CD4-positive, alpha-beta T cell treated with Interleukin-4 for 4 hours (primary cell): ENCODE measurements at regions not wholly inside any gene's neighbourhood (a gene's known extent, or its start where the extent isn't known, plus 50 kb on each side); places are given as distances from the start of the nearest gene placed in this dataset.
"Not testable (repeated sequence)": the region's sequence is repeated elsewhere in the genome, so short reads cannot be mapped to it uniquely, and the experiment has no call there.

Experiments used
- DNase-seq: peaks from one replicate; pipeline ENCODE4 v3.0.0-alpha.2; 2020

DNA sequence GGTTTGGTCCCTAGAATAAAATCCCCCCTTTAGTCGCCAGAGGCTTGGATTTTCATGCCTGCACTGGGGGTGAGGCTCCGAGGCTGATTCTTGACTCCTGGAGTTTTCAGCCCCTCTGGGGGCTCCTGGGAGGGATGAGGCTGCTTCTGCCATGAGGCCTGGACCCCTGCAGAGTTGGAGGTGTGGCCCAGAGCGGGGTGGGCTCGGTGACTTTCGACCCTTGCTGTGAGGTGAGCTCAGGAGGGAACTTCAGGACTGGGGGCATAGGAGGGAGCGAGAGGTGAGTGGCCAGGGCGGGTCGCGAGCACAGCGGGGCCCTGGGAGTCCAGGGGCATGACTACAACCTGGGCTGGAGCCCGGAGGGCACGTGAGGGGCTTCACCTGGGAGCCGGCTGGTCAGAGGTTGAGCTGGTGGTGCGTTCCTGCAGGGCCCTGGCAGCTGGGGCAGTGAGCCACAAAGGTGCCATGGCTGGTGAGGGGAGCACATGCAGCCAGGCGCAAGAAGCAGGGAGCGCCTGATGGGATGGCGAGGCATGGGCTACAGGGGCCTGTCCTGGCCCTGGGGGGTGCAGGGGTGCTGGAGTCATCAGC lies 168.2 kb downstream of the KIF26A start:
- no peak for DNase-seq

DNA sequence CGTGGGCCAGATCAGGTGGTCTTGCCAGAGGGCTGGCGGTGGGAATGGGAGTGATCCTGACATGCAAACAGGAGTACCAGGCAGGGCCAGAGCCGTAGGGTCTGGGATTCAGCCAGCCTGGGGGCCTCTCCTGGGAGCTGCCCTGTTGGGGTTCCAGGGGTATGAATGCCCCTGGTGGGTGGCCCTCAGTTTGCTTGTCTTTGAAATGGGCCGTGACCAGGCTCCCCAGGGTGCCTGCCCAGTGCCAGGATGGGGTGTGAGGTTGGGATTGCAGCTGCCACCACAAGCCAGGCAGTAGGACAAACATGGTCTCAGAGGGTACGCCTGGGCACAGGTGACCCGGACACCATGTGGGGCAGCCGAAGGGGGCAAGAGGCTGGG lies 168.8 kb downstream of the KIF26A start:
- DNase-seq = no peak

DNA sequence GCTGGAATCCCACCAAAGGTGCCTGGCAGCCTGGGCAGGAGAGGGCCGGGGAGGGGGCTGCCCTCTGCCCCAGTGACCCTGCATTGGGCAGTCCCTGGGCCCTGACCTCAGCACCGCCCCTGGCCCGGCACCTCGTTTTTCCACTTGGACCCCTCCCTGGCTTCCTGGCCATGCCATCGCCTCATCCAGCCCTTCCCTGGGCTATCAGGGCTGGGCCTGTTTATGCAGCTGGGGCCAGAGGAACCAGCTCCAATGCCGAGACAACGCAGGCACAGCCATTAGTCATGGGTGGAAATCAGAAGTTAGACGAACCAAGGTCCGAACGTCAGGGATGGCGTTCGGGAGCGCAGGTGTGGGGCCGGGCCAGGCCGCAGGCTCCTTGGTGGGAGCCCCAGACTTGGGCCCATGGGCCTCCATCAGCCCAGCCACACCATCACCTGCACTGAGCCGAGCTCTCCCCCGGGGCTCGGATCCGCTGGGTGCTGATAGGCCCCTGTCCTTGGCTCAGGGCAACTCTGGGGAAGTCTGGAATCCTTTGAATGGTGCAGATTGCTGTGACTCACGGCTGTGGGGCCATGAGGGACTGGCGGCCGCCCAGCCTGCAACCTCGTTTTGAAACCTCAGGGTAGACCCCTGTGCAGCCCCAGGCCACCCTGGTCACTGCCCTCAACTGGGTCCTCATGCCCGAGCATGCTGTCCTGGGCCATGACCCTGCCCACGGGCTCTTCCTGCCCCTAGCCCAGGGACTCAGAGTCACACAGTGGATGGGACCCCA lies 169.4 kb downstream of the KIF26A start:
- no peak for DNase-seq

DNA sequence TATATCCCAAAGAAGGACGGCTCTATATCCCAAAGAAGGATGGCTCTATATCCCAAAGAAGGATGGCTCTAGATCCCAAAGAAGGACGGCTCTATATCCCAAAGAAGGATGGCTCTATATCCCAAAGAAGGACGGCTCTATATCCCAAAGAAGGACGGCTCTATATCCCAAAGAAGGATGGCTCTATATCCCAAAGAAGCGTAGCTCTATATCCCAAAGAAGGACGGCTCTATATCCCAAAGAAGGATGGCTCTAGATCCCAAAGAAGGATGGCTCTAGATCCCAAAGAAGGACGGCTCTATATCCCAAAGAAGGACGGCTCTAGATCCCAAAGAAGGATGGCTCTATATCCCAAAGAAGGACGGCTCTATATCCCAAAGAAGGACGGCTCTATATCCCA lies 170.1 kb downstream of the KIF26A start:
- DNase-seq = not testable (repeated sequence)

DNA sequence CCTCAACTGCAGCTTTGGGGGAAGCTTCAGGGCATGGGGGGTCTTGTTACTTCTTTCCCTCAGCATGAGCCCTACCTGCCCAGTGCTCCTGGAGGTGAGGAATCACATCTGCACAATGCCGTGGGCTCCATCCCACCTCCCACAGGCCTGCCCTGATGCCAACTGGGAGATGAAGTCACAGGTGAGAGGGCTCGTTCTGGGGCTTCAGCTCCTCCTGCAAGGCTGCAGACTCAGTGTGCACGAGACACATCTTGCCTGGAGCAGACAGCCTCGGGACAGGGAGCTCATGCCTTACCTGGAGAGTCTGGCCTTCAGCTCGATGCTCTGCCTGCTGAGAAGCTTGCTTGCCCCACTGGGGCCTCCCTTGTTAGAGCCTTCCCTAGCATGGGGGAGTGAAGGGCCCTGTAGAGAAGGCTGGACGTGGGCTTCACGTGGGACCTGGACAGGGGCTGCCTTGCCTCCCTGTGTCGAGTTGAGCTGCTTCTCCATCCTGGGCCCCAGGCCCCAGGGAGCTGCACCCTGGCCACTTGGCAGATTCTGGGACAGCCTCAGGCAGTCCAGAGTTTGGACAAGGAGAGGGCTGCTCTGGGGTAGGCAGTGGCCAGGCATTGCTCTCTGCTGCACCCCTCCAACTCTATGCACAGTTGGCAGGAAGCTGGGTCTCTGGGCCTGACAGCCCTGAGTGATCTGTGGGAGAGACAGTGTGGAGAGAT lies 171.4 kb downstream of the KIF26A start:
- DNase-seq = no peak

DNA sequence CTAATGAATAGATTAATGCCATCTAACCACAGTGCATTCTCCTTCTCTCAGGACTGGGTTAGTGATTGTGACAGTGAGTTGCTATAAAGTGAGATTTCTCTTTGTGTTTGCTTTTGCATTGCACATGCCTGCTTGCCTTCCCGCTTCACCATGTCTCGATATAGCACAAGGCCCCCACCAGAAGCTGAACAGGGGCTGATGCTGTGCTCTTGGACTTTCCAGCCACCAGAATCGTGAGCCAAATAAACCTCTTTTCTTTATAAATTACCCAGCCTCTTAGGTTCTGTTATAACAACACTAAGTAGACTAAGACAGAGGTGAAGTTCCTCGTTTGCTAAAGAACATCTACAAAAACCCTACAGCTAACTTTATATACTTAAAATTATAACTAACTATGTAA lies 173.0 kb downstream of the KIF26A start:
- DNase-seq = no peak

DNA sequence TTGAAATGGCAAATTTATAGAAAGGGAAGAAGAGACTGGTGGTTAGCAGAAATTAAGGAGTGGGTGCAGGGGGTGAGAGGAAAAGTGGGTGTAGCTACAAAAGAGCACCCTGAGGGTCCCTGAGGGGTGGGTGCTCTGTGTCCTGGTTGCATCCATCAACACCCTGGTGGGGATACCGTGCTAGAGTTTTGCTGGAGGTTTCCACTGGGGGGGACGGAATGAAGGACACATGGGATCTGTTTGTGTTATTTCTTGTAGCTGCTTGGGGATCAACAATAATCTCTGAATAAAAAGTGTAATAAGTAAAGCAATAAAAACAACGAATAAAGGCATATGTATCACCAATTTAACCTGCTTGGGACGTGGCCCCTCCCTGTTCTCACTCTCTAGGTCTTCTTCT lies 175.3 kb downstream of the KIF26A start:
- DNase-seq = no peak

DNA sequence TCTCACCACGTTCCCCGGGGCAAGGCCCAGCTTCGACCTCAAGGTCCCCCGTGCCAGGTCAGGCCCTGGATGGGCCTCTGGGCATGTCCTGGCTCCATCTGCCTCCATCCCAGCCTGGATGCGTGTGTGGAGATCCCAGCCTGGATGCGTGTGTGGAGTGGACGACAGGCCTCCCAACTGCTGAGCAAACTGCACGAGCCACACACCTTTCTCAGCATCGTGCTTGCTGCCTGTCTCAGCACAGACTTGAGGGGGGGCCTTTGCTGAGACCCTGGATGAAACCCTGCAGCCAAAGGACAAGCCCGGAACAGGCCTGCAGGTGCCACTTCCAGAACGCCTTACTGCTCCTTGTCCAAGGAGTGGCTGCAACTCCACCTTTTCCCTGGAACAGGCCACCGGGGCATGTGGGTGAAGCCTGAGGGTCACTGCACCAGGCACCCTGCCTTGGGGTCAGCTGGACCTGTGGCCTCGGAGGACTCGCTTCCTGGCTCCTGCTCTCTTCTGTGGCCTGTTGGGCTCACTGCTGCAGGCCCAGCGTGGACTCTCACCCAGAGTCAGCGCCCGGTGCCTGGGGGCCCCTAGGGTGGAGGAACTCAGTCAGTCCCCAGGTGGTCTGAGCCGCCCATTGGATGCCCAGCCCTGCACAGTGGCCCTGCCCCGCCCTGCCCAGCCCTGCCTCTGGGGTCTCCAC lies 176.0 kb downstream of the KIF26A start:
- no peak for DNase-seq

DNA sequence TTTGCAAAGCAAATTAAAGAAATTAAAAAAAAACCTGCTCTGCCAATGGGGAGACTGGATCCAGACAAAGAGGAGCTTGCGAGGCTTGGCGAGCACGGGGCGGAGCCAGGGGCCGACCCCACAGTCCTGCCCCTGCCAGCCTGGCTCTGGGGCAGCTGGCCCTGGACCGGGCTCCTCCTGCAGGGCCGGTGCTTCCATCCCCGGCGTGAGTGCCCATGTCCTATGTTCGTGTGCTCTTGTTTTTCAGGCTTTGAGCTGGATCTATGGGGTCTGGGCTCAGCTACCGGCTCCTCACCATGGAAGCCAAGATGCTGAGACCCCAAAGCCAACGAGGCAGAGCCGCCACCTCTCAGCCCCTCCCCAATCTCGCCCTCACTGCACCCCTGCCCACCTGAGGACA lies 176.8 kb downstream of the KIF26A start:
- no peak for DNase-seq

DNA sequence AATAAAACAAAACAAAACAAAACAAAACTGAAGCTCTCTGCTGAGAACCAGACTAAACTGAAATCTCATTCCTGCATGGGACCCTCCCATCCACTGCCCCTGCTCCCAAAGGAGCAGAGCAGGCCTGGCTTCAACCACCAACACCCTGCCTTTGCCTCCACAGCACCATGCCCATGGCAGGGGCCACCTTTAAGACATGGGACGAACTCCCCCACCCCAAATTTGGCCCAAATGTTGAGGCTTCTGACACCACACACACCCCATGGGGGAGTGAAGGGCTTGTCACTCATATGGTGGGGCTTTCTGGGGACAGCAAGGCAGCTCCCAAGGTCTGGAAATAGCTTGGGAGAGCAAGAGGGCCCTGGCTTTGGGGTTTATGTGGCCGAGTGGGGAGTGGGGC lies 177.2 kb downstream of the KIF26A start:
- DNase-seq = no peak

DNA sequence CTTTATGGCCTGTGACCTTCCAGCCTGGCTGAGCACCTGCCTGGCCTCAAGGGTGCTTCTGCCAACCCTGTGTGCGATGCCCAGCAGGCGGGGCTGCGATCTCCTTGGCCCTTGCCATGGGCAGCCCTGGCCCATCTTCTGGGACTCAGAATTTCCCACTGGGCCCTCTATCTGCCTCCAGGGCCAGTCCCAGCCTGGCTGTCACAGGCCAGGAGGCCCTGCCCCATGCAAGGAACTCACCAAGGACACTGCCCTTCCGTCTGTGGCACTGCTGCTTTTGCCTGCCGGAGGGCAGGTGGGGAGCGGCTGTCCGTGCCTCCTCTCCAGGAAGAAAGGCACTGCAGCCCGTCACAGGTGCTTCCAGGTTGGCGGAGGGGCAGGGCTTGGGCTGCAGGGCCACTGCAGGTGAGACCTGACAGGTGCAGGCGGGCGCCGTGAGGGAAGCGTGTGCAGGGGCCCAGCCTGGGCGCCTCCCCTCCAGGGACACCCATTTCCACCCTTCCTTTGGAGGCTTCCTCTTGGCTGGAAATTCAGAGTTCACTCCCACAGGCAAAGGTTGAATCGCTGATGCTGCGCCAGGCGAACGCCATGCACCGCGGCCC lies 177.8 kb downstream of the KIF26A start:
- no peak for DNase-seq

DNA sequence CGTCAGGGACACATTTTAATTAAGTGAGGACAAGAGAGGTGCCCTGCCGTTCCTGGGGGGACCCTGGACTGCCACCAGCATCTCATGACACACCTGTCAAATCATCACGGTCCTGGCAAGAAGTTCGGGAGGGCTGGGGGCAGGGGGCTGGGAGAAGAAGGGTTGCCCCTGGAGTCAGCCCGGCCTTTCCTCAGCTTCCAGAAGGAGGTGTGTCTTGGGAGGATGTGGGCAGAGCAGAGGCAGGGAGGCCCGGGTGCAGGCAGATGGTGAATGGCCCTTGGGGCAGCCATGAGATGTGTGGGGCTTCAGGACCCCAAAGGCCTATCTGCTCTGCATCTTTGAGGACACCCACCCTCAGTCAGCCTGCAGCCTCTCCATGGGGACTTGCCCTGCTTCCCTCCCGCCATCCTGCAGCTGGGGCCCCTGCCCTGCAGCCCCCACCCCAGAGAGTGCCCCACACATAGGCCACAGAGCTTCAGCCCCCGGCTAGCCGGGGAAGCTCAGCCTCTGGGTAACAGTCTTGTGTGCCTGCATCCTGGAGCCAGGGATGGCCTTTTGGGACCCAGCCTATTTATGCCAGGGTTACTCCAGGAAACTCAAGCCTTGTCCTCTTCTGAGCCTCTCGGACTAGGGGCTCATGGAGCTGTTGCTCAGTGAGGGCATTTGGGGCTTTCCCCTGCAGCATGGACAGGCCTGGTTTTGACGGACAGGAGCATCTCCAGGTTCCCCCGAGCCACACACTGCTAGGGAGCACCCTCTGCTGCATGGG lies 178.5 kb downstream of the KIF26A start:
- DNase-seq = no peak

DNA sequence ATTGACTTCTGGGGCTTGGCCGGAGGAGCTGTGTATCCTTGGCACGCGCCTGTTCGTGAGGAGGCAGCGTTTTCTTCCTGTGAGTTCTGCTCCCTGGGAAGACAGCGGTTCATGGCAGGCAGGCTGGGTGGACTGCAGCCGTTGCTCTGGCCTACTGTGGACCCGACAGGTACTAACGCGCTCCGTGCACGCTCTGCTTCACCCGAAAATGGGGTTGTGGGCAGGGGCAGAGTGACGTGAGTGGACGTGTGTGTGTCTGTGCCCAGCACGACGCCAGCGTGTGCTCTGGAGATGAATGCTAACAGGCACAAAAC lies 179.1 kb downstream of the KIF26A start:
- DNase-seq = no peak

DNA sequence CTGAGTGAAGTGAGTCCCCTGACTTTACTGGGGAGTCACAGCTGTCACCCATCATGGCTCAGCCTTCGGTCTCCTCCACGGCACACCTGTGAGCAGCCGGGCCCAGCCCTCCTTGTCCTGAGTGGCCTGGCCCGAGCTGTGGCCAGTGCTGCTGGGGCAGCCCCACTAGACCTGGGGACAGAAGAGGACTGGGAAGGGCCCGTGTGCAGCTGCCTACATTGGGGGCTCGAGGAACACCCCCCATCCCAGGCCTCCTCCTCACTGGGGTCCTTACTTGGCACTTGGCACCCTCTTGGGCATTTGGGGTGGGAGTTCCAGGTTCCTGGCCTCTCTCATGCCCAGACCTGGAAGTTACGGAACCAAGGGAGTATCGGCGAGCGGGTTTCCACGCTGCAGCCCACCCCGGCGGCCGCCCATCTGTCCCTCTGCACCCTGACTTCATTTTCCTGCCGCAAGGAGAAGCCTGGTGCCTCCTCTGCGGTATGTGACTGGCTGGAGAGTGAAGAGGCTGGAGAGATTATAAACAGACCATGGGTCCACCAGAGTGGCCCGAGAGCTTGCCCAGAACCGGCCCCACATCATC lies 179.7 kb downstream of the KIF26A start:
- no peak for DNase-seq

DNA sequence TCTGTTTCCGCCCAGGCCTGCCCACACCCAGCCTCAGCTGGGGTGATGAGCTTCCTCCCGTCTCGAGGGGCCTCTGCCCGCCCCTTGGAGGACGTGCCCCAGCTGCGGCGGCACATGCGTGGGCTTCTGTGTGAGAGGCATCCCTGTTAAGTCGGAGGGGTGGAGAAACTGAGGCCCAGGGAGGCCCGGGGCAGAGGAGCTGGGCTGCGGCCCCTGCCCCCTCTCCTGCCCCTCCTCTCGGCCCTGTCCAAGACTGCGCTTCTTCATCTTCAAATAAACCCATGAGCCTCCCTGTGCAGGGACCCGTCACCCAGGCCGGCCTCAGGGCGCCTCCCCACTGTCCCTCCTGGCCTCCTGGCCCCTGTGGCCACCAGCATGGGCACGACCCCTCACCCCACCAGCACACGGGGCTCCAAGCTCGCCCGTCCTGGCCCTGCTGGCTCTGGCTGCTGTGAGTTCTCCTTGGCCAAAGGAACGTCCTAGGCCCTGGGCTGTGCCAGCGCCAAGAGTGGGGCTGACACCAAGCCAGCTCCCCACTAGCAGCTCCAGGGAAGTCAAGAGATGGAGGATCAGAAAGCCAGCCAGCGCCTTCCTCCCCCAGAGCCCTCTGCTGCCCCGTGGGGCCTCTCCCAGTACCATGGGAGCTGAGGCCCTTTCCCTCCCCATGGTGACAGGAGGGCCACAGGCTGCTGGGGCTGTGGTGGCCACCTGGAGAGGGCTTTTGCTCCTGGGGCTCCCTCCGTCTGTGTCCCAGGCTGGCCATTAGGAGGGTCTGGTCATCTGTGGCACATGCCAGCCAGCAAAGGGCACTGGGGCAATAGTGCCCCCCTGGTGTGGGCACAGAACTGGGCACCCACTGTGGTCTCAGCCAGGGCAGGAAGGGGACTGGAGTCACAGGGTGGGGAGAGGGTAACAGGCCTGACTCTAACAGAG lies 180.4 kb downstream of the KIF26A start:
- DNase-seq = no peak

DNA sequence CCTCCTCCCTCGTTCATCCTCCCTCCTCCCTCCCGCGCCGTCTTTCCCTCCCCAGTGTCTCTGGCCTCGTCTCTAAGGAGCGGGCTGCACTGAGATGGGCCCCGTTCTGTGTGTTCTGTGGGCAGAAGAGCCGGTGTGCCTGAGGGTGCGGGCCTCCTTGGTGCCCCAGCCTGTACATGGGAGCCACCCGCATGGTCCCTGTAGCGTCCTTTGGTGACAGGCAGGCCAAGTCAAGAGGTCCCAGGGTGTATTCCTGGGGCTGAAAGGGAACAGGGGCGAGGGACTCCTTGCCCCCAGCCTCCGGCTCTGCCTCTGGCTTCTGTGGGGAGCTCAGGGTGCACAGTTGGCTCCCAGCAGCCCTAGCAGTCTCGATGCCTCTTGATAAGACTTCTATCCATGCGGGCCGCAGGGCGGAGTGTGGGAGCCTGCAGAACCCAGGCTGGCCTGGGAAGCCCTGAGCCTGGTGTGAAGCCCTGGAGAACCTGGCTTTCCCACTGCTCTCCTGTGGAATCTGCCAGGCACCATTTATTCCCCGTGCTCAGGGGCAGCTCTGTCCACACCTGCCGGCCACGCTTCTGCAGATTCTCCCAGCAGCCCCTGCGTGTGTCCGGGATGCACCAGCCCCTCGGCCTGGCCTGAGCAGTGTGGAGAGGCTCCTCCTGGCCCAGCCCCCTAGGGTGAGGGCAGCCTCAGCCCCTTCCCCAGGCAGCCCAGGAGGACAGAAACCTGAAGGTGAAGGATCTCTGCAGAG lies 181.3 kb downstream of the KIF26A start:
- no peak for DNase-seq

DNA sequence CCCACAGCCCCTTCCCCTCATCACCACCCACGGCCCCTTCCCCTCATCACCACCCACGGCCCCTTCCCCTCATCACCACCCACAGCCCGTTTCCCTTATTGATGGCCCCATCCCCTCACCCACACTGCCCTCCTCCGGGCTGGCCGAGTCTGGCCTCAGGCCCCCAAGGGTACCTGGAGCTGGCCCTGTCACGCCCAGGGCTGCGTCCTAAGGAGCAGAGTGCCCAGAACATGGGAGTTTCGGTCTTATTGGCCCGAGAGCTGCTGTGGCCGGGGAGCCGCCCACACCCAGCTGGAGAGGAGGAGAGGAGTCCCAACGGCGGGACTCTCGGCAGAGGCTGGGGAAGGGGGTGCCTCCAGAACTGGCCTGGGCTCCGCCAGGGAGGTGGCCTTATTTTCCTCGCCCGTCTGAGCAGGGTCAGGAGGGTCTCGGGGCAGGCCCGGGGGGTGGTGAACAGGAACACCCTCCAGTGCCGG lies 182.3 kb downstream of the KIF26A start:
- DNase-seq = no peak

DNA sequence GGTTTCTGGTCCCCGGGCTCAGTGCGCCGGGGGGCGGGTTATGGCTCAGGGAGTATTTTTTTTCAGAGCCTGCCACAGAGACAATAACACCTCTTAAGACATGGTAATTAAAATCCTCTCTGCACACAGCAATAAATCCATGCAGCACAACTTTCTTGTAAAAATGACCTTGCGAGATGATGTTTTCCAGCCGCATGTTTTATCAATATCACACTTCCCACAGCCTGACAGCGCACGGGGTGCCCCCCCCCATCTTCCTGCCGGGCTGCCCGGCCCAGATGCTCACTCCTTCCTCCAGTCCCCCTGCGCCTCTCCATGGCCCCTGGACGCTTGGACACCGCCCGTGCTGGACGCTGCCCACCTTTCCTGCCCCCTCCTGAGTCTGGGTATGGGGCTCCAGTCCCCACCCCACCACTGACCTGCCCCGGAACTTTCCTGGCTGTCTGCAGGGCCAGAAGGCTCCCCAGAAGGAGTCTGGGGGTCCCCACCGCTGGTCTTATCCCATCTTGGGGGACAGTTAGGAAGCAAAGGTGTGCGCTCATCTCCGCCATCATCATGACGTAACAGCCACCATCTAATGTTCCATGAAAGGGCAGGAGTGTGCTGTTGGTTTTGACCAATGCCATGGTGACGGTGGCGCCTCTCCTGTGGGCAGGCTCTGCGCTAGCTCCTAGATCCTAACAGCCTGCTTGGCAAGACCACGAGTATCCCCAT lies 182.9 kb downstream of the KIF26A start:
- no peak for DNase-seq

DNA sequence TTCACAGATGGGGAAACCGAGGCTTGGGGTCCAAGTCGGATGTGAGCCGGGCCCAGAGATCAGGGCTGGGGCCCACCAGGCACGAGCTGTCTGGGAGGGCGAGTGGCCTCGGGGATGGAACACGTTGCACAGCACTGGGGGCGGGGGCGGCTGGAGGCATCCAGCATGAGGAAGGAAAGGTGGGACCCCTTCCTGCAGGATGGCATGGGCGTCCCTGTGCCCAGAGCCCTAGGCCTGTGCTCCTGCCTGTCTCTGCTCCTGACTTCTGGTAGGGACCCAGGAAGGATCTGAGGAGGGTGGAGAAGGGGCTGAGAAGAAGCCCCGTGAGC lies 183.4 kb downstream of the KIF26A start:
- DNase-seq = no peak
